IPS DF 4.7 (cell line): ENCODE measurements at regions not wholly inside any gene's neighbourhood (a gene's known extent, or its start where the extent isn't known, plus 50 kb on each side); places are given as distances from the start of the nearest gene placed in this dataset.

Source experiments
- DNase-seq: peaks from one replicate; pipeline ENCODE4 v3.0.0-alpha.2; 2013; ENCODE audit warnings: low spot score; ENCODE audit errors: extremely low read depth

- no peak for DNase-seq
These were observed 316.9 kb downstream of the TXNL1 start for GRCh38 chr18:56321470-56321869.

- DNase-seq: no peak
These were observed 318.4 kb downstream of the TXNL1 start for GRCh38 chr18:56319953-56320352.

- no peak for DNase-seq
These were observed 321.7 kb downstream of the TXNL1 start for GRCh38 chr18:56316727-56317126.

- no peak for DNase-seq
These were observed 323.0 kb downstream of the TXNL1 start for GRCh38 chr18:56315363-56315762.

GRCh38 chr18:56314396-56314795 lies 324.0 kb downstream of the TXNL1 start:
- DNase-seq: no peak

GRCh38 chr18:56312551-56313335 lies 325.6 kb downstream of the TXNL1 start:
- DNase-seq: no peak

GRCh38 chr18:56309104-56309503 lies 329.3 kb downstream of the TXNL1 start:
- DNase-seq: no peak

- no peak for DNase-seq
These were observed 330.8 kb downstream of the TXNL1 start for GRCh38 chr18:56307354-56308170.

- no peak for DNase-seq
These were observed 331.6 kb downstream of the TXNL1 start for GRCh38 chr18:56306797-56307196.

- no peak for DNase-seq
These were observed 332.8 kb downstream of the TXNL1 start for GRCh38 chr18:56305583-56305982.

GRCh38 chr18:56302156-56302555 lies 336.2 kb downstream of the TXNL1 start:
- no peak for DNase-seq

GRCh38 chr18:56299740-56300139 lies 338.7 kb downstream of the TXNL1 start:
- no peak for DNase-seq

- no peak for DNase-seq
These were observed 339.5 kb downstream of the TXNL1 start for GRCh38 chr18:56298935-56299334.

GRCh38 chr18:56296381-56296780 lies 342.0 kb downstream of the TXNL1 start:
- DNase-seq: no peak

- DNase-seq: no peak
These were observed 343.8 kb downstream of the TXNL1 start for GRCh38 chr18:56294484-56295183.

- no peak for DNase-seq
These were observed 347.1 kb downstream of the TXNL1 start for GRCh38 chr18:56291294-56291693.

GRCh38 chr18:56289381-56289780 lies 349.0 kb downstream of the TXNL1 start:
- DNase-seq: no peak

- DNase-seq: no peak
These were observed 351.5 kb downstream of the TXNL1 start for GRCh38 chr18:56286775-56287325.

GRCh38 chr18:56285387-56286065 lies 352.9 kb downstream of the TXNL1 start:
- DNase-seq: no peak

GRCh38 chr18:56284319-56284718 lies 354.1 kb downstream of the TXNL1 start:
- no peak for DNase-seq

- no peak for DNase-seq
These were observed 355.1 kb downstream of the TXNL1 start for GRCh38 chr18:56283316-56283715.
